A673 (cell line): ENCODE measurements at regions not wholly inside any gene's neighbourhood (a gene's known extent, or its start where the extent isn't known, plus 50 kb on each side); places are given as distances from the start of the nearest gene placed in this dataset.

ENCODE experiments used
- EZH2 ChIP-seq: fragments of 200-600 bp; sonication (generic); IDR thresholded peaks from 2 replicates; pipeline ENCODE4 v1.6.1; 2017; ENCODE audit warnings: borderline replicate concordance, low read depth, mild to moderate bottlenecking, mixed read lengths, antibody characterized with exemption, low read length; ENCODE audit not compliant: poor library complexity, severe bottlenecking
- TF ChIP-seq, protein P1 (sequence below): fragments of 300-800, 200-600 bp; sonication (generic); conservative IDR thresholded peaks from 2 replicates; pipeline ENCODE4 v1.5.1; 2017; ENCODE audit warnings: low read depth, mild to moderate bottlenecking, antibody characterized with exemption, low read length, moderate library complexity, mixed read lengths

DNA sequence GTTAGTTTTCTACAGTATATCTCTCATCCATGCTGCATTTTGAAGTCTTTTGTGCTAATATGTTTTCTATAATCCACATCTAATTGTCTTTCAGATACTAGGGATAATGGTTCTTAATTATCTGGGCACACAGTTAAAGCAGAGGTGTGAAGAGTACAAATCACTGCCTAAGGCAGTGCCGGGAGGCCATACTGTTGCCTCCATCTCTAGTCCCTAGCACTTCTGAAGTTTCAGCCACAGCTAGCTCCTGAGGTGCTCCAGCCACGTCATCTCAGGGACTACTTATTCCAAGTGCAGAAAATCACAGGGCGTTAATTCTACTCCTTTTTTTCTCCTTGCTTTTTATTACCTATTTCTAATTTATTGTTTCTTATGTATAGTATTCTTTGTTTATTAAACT lies 760.0 kb upstream of the FAM174A start:
- TF ChIP-seq, protein P1, sequence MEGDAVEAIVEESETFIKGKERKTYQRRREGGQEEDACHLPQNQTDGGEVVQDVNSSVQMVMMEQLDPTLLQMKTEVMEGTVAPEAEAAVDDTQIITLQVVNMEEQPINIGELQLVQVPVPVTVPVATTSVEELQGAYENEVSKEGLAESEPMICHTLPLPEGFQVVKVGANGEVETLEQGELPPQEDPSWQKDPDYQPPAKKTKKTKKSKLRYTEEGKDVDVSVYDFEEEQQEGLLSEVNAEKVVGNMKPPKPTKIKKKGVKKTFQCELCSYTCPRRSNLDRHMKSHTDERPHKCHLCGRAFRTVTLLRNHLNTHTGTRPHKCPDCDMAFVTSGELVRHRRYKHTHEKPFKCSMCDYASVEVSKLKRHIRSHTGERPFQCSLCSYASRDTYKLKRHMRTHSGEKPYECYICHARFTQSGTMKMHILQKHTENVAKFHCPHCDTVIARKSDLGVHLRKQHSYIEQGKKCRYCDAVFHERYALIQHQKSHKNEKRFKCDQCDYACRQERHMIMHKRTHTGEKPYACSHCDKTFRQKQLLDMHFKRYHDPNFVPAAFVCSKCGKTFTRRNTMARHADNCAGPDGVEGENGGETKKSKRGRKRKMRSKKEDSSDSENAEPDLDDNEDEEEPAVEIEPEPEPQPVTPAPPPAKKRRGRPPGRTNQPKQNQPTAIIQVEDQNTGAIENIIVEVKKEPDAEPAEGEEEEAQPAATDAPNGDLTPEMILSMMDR = no peak
- no peak for TF ChIP-seq EZH2
